Activated effector memory CD4-positive, alpha-beta T cell treated with Interleukin-2 at 50 U/mL for 16 hours (primary cell): ENCODE measurements at regions not wholly inside any gene's neighbourhood (a gene's known extent, or its start where the extent isn't known, plus 50 kb on each side); places are given as distances from the start of the nearest gene placed in this dataset.

Experiments used
- DNase-seq: peaks from one replicate; pipeline ENCODE4 v3.0.0-alpha.2; 2020

- DNase-seq, result no peak
These were observed 145.2 kb upstream of the RTL1 start for GRCh38 chr14:101048766-101049165.

GRCh38 chr14:101049511-101049910 is 146.0 kb upstream of the RTL1 start:
- DNase-seq, result no peak

- DNase-seq, result no peak
These were observed 146.4 kb upstream of the RTL1 start for GRCh38 chr14:101049942-101050341.

GRCh38 chr14:101050901-101051490 is 147.5 kb upstream of the RTL1 start:
- no peak for DNase-seq

- no peak for DNase-seq
These were observed 151.1 kb upstream of the RTL1 start for GRCh38 chr14:101054671-101055070.

- no peak for DNase-seq
These were observed 151.7 kb upstream of the RTL1 start for GRCh38 chr14:101055106-101055662.

GRCh38 chr14:101055776-101056374 is 152.4 kb upstream of the RTL1 start:
- DNase-seq, result no peak

- no peak for DNase-seq
These were observed 152.9 kb upstream of the RTL1 start for GRCh38 chr14:101056446-101056845.

GRCh38 chr14:101057394-101057793 is 153.9 kb upstream of the RTL1 start:
- no peak for DNase-seq

GRCh38 chr14:101058571-101058970 is 155.0 kb upstream of the RTL1 start:
- no peak for DNase-seq

GRCh38 chr14:101060171-101060601 is 156.7 kb upstream of the RTL1 start:
- DNase-seq, result no peak

GRCh38 chr14:101061411-101062064 is 158.0 kb upstream of the RTL1 start:
- no peak for DNase-seq

- no peak for DNase-seq
These were observed 158.5 kb upstream of the RTL1 start for GRCh38 chr14:101062065-101062450.

- no peak for DNase-seq
These were observed 159.1 kb upstream of the RTL1 start for GRCh38 chr14:101062601-101063000.

GRCh38 chr14:101063121-101063520 is 159.6 kb upstream of the RTL1 start:
- no peak for DNase-seq

GRCh38 chr14:101064121-101064661 is 160.7 kb upstream of the RTL1 start:
- no peak for DNase-seq

GRCh38 chr14:101064718-101065117 is 161.2 kb upstream of the RTL1 start:
- no peak for DNase-seq

GRCh38 chr14:101065246-101065645 is 161.7 kb upstream of the RTL1 start:
- DNase-seq, result no peak

GRCh38 chr14:101065696-101066694 is 162.5 kb upstream of the RTL1 start:
- DNase-seq, result no peak

- DNase-seq, result no peak
These were observed 163.4 kb upstream of the RTL1 start for GRCh38 chr14:101066826-101067510.

- no peak for DNase-seq
These were observed 165.0 kb upstream of the RTL1 start for GRCh38 chr14:101068313-101069227.
